CD4-positive, alpha-beta T cell treated with Interleukin-15 for 4 hours (primary cell): ENCODE measurements at regions not wholly inside any gene's neighbourhood (a gene's known extent, or its start where the extent isn't known, plus 50 kb on each side); places are given as distances from the start of the nearest gene placed in this dataset.

Experiments
- DNase-seq: peaks from one replicate; pipeline ENCODE4 v3.0.0-alpha.2; 2020; ENCODE audit warnings: low spot score

DNA sequence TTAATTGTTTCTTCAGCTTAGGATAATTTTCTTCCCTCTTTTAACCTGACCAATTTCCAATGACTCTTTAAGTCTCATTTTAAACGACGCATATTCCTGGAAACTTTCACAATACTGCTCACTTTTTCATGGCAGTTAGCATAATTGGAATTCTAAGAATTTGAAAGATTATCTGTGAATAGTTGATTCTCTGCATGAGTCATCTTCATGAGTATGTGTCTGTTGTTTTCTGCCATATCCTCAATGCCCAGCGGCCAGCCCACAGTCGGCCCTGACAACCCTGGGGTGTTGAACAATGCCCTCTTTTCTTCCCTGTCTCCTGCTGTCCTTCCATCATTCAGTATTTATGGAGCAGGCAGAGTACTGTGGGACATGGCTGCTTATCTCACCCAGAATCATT is 554.2 kb downstream of the CDH26 start:
- no peak for DNase-seq

DNA sequence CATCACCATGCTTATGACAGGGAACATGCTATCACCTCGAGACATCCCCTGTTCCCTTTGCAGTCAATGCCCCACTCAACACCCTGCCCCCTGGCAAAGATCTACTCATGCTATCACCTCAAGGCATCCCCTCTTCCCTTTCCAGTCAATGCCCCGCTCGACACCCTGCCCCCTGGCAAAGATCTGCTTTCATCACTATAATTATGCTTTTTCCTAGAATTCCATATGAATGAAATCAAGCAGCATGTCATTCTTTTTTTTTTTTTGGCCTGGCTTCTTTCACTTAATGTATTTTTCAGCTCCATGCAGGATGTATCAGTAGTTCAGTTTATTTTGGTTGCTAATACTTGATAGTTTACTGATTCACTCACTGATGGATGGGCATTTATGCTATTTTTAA is 554.9 kb downstream of the CDH26 start:
- DNase-seq: no peak

DNA sequence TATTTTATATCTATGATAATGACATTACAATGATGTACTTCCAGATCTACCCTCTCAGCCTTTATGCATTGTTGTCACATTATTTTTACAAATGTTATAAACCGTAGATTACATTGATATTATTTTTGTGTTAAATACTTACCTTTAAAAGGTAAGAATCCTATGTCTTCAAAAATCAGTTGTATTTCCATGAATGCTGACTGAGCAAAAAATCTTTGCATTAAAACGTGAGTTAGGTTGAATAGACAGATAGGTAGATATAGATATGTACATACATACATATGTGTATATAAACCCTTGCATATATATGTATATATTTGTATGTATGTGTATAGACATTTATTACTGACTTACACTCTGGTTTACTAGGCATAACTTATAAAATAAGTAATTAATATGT is 558.2 kb downstream of the CDH26 start:
- DNase-seq: no peak

DNA sequence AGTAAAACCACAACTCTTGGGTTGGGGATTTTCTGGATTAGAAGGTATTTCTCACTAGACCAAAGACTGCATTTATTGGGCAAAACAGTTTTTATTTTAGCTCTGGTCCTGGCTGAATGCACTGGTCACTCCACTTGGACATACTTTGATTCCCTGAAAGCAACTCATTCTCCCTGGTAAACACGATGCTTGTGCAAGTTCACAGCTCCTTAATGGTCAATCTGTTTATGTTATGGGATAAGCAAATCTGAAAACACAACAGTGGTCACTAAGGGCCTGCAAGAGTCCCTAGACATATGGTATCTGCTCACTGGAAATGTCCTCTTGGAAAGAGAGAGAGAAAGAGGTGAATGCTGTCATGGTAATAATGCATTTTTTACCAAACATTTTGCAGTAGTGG is 559.8 kb downstream of the CDH26 start:
- DNase-seq: no peak

DNA sequence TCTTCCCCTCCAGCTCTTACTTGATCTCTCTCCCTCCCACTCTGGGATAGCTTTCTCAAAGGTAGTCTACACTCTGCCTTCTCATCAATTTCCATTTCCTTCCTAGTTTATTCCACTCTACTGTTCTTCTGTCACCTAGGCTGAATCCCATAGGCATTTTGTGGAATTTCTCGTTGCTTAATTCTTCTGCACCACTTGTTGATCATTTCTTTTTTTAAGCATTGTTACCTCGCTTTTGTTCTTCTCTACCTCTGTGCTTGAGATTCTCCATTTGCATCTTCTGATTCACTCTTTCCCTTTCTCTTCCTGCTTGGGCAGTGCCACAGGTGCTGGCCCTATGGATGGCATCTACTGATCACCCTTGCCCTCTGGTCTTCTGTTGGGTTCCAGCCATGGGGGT is 567.2 kb downstream of the CDH26 start:
- no peak for DNase-seq

DNA sequence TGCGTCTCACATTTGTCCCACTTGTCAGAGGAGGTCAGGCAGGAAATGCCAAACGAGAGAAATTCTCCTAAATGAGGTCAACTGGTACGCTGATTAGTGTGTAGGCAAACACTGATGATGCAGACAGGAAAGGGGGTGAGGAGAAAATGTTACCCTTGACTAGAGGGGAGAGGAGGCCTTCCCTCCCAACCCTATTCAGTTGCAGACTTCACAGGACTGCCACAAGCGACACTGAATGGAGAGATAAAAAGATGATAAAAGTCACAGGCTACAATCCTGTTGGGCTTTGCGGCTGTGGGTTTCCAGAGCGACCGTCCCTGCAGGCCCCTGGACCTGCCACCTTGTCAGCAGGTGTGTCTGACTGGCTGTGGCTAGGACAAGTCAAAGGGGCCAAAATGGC is 569.4 kb downstream of the CDH26 start:
- DNase-seq: no peak

DNA sequence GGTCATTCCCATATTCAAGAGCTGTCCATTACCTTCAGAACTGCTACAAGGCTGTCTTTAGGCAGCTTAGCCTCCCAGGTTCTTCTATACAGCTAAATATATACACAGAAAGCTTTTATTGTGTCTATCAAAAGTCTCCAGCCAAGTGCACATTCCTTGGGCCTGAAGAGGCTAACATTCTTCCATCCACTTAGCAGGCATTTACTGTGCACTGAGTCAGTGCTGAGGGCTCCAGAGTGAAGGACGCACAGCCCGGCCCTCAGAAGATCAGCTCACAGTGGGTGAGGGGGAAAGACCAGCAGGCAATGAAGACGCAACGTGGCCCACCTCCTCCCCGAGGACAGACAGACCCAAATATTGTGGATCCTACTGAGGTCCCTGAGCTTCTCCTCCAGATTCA is 569.9 kb downstream of the CDH26 start:
- DNase-seq: no peak

DNA sequence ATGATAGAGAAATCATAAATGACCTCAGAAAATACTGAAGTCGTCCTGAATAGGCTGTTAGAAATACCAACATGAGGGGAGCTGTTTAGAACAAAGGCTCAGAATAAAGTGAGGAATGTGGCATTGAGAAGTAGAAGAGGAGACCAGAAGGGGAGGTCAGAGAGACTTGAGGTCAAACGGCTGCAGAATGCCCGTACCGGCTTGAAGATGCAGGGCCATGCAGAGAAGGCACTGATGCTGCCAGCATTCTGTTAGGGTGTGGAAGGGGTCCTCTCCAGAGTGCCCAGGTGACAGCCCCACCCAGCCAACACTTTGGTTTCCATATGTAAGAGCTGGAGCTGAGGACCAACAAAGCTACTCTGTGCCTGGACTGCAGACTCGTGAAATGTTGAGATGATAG is 570.9 kb downstream of the CDH26 start:
- no peak for DNase-seq

DNA sequence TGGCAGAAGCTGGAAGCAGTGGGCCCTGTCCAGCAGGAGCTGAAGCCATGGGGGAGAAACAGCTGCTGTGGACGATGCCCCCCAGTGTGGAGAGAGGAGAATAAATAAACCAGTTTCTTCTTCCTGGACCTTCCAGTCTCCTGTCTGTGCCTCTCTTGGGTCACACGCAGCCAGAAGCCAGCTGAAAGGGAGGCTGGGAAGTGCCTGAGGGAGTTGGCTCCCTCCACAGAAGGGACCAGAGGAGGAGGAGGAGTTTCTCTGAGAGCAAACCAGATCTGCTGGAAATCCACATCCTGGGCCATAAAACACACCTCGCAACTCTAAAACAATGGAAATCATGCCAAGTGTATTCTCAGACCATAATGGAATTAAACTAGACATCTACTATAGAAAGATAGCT is 577.0 kb downstream of the CDH26 start:
- no peak for DNase-seq

DNA sequence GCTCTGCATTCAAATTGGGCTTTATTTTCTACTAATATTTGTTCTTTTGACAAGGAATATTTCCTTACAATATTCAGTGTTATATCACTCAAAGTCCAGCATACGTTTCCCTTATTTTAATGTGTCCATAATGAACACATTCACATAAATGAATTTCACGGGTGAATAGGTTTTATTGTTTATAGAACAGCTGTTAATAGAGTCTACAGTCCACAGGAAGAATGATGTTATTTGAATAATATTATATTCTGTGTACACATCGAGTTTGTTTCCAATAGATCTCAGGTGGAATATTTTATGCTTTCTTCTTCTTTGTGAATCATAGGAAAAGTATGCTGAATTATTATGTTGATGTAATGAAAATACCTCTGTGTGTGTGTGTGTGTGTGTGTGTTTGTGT is 582.4 kb downstream of the CDH26 start:
- DNase-seq: no peak

DNA sequence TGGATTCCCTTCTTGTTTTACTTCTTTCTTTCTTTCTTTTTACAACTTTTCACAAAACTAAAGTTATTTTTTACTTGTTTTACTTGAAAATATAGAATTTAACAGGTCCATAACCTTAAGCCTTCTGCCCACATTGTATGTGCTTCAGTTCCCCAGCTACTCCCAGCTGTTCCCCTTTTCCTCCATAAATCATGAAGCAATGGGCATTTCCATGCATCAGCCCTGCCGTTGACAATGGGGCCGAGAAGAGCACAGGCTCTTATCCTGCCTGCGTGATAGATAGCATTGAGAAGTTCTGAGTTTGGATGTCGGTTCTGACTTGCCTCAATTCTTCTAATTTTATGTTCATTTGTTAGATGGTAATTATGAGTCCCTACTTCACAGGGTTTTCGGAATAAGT is 583.8 kb downstream of the CDH26 start:
- DNase-seq: no peak

DNA sequence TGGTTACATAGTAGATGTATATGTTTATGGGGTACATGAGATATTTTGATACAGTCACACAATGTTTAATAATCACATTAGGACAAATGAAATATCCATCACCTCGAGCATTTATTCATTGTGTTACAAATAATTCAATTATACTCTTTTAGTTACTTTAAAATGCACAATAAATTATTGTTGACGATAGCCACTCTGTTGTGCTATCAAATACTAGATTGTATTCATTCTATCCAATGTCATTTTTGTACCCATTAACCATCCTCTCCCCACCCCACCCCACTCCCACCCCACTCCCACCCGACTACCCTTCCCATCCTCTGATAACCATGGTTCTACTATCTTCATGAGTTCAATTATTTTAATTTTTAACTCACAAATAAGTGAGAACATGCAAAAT is 585.4 kb downstream of the CDH26 start:
- no peak for DNase-seq

DNA sequence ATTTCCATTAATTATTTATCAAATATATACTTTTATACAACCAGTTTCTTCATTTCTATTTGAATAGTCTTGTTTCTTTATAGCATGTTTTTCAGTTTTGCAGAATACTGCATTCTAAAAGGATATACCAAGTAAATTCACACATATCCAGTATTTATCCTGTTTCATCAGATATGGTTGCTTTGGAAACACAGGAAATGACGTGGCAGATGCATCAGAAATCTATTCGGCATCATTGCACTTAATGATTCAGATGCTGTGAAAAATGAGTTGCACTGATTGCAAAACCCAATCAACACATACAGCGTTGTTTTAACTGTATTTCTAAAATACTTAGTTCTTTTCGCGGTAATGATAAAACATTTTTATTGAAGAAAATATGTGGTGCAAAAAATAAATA is 594.9 kb downstream of the CDH26 start:
- DNase-seq: no peak

DNA sequence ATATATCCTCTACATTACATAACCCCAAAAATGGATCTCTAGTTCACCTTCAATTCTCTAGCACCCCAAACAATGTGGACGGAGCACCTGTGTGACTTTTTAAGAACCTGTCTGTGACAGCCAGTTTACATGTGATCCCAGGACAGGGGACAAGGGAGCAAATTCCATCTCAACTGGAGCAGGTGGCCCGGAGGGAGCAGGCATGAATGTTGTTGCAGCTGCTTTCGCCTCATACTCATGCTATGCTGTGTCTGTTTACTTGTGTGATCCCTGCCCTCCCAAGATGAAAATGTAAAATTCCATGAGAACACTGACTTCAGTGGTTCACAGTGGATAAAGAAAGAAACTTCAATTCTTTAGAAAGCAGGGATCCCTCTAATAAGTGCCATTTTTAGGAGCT is 600.3 kb downstream of the CDH26 start:
- no peak for DNase-seq

DNA sequence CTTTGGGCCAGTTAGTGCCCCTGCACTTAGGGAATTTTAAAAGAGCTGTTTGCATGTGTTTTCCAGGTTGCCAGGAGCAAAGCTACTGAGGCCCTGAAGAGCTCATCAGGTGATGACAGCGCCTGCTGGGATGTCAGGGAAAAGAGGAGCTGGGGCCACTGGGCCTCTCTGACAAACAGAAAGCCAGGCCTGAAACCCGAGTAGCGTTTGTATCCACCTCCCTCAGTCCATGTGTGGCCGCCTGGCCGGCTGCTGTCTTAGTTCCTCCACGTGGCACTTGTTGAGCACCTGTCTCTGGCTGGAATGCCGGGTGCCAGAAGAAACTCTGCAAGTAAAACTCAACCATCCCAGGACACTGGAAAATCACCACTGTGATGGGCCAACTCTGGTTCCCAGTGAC is 601.2 kb downstream of the CDH26 start:
- no peak for DNase-seq

DNA sequence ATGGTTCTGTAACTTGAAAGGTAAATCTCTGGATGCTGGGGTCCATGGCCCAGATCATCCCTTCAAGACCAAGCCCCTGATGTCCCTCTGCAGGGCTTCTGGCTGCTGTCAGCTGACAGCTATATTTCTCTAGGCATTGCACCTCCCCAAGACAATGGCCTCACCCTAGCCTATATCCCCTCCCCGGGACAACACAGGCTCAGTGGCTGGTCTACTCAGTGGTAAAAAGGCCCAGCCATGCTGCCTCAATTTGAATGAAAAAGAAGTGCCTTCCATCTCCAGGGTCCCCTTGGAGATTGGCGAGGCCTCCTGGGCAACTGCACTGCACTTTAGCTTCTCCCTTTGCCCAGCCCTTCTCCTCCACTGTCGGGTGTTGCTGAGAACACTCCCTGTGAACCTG is 602.8 kb downstream of the CDH26 start:
- no peak for DNase-seq

DNA sequence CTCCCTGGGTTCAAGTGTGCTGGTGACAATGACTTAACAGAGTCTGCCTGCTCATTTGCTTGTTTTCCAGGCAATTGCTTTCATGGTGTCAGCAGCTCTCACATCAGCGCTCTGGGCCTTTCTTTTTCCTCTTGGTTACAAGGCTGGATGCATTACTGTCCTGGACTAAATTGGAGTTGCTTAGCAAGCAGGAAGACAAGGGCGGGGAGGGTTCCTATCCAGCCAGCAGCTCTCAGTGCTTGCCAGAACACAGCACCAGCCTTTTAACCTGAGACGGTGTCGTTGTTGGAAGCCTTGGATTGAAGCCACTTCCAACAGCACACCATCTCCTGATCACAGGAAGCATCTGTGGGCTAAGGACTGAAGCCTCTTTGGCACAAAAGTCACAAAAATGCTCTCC is 606.9 kb downstream of the CDH26 start:
- DNase-seq: no peak

DNA sequence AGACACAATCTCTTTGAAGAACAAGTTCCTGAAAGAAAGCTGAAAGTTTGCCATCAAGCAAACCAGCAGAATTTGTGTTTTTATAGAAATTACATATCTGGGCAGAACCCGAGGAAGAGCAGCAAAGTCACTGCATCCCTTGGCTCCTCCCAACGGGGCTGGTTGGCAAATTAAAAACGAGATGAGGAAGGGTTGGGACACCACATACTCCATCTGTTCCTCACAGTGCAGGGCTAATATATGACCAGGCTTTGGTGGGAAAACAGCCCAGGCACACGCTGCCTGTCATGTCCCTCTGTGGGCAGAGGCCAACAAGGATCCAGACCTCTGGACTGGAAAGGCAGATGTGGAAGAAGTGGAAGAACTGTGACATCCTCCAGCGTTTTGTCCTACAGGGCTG is 607.3 kb downstream of the CDH26 start:
- DNase-seq: no peak

DNA sequence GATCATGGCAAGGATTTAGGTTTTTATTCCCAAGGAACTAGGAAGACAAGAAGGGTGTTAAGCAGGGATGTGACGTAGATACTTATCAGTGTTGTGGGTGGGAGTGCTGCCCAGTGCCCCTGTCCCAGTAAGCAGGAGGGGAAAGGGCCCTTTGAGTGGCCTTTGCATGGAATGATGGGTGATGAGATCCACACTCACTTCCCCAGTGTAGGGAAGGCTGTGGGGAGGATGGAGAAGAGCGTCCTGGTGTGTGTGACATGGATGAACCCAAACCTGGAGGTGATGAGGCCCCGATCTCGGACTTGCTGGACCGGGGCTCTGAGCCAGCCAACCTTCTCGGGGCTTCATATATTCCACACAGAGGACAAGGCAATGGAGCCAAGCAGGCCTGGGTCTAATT is 610.9 kb downstream of the CDH26 start:
- DNase-seq: no peak

DNA sequence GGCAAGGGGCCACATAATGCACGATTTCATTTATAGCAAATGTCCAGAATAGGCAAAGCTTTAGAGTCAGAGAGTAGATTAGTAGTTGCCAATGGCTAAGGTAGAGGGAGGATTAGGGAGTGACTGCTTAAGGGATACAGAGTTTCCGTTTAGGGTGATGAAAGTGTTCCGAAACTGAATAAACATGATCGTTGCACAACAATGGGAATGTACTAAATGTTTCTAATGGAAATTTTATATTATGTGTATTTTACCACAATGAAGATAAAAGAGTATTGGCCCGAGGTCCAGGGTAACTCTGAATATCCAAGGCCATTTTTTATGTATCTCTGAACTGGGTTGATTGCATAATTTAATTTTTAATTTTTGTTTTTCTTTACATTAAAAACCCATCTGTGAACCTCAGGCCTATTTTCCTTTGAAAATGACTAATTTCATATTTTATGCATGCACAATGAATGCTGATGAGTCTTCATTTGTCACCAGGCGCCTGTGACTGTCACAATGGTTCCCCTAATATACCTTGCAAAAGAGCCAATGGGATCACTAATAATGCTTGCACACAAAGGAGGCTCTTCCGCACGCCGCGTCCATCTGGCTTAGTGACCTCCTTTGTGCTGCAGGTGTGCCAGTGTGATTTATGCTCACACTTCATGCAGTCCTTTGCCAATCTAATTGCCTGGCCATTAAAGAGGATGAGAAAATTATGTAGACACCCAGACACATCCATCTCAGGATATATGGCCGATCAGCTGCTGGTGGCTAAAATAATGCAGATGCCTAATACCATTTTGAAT is 612.5 kb downstream of the CDH26 start:
- no peak for DNase-seq

DNA sequence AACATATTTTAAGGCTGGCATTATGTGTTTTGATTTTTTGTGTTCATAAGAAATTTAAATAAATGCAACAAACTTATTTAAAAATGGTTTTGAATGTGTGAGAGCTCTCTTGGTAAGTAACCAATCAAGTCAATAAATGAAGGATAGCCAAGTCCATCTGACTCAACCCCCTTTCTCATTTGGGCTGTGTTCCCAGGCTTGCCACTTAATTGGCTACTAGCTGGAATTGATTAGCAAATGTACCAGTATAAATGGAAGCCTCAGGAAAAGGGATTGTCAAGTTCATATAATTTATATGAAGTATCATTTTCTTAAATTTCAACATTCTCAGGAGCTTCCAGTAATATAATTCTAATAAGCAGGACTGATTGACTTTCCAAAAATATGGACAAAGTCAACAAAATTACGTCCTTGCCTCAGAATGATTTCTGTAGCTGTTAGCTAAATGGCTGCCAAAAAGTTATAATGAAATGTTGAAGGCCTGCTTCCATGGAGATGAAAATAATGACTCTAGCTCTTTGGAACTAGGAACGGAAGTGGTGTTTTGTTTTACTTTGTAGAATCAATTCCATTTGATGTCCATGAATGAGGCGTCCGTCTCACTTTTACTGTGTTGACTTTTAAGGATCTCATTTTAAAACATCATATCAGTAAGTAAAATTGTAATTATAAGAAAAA is 614.9 kb downstream of the CDH26 start:
- no peak for DNase-seq

DNA sequence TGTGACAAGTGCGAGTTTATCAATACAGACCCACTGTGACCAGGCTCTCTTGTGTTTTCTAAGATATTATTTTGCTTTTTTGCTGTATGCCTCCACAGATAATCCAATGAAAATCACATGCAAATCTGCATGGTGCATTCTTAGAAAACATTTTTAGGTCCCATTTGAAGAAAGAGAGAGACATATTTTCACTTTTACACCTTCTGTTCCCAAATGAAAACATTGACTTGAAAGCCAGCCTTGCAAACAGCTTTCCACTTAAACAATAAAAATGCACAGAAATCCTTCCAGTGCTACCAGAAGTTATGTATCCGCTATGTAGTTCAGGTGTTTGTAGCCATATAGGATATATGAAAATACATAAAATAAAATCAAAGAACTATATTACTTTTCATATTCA is 618.0 kb downstream of the CDH26 start:
- no peak for DNase-seq

DNA sequence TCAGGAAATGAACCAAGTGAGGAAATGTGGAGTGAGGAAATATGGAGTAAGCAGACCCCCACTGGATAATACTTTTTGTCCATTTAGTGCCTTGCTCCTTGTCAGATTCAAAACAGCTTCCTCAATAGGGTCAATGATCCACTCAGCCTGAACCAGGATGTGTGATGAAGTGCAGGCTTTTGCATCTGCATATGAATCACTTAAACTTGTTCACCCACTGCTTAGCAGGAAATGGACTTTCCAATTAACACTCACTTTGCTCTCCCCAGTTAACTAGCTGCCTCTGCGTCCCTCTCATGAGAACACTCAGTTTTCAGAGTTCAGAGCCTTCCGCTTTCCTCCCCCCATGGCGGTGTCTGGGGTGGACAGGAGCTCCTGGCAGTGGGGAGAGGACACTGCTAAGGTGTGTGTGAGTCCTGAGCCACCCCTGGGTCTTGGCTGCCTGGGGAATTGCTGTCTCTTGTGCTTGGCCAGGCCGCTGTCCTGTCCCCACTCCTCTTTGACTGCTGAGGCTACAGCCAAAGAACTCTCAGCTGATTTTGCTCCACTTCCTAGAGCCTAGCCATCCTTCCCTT is 621.8 kb downstream of the CDH26 start:
- DNase-seq: no peak
